Superior temporal gyrus (tissue), 1 donor: ENCODE measurements at regions not wholly inside any gene's neighbourhood (a gene's known extent, or its start where the extent isn't known, plus 50 kb on each side); places are given as distances from the start of the nearest gene placed in this dataset.
A peak's percentile ranks its signal among the peaks of the same experiment; 100 is the strongest.
"Not testable (repeated sequence)": the region's sequence is repeated elsewhere in the genome, so short reads cannot be mapped to it uniquely, and the experiment has no call there.

Experiments used
- DNase-seq: peaks from one replicate; pipeline ENCODE4 v3.0.0-alpha.2; 2016; ENCODE audit errors: extremely low spot score

DNA sequence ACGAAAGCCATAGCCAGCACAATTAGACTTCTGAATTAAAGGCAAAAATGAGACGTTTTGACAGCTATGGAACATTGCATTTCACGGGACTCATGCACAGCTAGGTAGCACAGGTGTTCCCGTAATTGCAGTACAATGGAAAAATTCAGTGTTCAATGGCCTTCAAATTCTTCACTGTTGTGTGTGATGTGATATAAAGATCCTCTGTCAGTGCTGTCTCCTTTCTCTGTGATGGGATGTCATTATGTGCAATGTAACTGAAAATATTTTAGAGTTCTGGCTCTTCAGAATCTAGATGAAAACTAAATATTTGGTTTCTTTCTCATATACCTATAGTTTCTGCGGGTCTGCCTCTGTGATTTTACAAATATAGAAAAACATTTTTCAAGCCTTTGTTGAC, 1599.7 kb downstream of the MRPL39 start:
- DNase-seq = no peak

- no peak for DNase-seq
Measured at GRCh38 chr21:23986987-23987386, 1620.3 kb downstream of the MRPL39 start.

DNA sequence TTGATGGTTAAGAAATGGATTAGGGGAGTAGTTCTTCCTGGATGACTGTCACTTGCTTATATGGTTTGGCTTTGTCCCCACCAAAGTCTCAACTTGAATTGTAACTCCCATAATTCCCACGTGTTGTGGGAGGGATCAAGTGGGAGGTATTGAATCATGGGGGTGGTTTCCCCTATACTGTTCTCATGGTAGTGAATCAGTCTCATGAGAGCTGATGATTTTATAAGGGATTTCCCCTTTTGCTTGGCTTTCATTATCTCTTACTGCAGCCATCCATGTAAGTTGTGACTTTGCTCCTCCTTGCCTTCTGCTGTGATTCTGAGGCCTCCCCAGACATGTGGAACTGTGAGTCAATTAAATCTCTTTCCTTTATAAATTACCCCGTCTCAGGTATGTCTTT, 1621.1 kb downstream of the MRPL39 start:
- no peak for DNase-seq

DNA sequence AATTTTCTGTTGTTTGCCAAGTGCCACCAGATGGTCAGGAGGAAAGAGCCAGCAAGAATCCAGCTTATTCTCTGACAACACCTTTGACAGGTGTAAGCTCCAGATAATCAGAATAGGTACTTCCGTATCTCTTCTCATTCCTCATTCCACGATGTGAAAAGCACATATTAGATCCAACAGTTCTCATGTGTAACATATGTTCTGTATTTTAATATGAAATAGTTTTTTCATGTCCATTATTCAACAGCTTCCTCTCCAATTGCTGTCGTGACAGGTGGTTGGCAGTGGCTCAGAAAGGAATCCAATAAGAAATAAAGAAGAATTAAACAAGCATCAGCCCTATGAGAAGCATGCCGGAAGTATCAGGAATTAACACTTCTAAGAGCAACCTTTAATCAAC, 1624.7 kb downstream of the MRPL39 start:
- no peak for DNase-seq

- DNase-seq = no peak
Measured at GRCh38 chr21:23977971-23978370, 1629.3 kb downstream of the MRPL39 start.

DNA sequence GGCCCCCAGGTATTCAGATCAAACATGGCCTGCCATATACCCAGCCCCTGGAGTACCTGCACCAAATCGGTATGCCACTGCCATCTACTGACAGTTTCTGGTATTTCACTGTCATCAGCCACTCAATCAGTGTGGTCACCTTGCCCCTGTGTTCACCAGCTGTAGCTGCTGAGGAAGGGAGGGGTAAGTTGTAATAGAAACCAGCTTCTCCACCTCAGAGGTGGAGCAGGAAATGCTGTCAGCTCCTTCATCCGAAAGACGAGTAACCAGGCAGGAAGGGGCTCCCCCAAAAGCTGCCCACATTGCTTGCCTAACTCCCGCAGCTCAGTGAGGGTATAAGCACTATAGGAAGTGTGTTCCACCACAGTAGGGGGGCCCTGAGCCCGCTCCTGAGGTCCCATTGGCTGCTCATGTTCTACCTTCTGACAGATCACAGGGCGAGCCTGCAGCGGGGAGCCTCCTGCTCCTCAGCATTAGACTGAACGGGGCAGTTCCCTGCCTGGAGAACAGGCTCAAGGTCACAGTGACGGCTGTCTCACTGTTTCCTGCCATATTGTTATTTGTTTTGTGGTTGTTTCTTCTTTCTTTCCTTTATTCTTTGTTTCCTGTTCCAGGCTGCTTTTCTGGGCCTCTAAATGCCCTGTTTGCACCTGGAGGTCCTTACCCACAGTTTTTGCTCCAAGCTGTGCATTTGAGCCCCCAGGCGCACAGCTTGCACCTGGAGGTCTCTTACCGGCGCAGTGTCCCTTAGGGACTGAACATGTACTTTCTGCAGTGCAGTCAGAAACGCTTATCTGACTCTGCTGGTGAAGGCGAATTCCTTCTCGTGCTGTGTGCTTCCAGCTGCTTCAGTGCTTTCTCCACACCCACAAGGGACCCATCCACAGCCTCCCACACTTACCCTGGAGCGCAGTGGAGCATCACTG, 1638.3 kb downstream of the MRPL39 start:
- DNase-seq = no peak

DNA sequence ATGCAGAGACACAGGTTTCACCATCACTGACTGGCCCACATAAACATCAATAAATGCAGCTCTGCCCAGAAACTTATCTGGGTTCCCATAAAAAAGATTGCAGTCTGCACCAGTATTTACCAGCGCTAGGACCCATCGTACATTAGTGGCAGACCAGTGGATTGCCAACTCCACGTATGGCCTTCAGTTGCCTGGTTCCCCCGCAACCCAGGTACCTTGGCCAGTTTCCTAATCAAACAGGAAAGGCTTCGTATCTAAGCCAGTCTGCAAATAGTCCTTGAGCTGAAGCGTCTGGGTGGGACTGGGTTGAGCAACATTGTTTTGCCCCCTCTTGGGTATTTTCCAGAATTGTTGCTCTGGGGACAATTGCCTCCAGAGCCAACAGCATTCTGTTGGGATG, 1639.3 kb downstream of the MRPL39 start:
- no peak for DNase-seq

- no peak for DNase-seq
Measured at GRCh38 chr21:23963454-23963853, 1643.8 kb downstream of the MRPL39 start.

DNA sequence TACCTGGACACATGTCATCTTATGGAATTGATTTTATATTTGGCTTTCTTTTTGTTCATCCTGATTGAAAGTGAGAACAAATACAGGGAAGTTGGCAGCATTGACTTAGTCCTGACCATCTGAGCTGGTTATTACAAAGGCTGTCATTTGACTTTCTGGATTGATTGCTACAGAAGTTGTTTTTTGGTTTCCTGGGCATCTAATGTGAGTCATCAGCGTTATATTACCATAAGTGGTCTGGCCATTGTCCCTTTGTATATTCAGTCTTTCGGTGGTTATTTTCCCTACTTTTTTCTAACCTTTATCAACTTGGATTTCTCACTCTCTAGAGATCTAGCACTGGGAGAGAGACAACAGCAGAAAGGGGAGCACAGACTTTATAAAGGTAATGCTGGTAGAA, 1646.5 kb downstream of the MRPL39 start:
- no peak for DNase-seq

GRCh38 chr21:23955135-23955843, 1652.0 kb downstream of the MRPL39 start:
- DNase-seq = no peak

DNA sequence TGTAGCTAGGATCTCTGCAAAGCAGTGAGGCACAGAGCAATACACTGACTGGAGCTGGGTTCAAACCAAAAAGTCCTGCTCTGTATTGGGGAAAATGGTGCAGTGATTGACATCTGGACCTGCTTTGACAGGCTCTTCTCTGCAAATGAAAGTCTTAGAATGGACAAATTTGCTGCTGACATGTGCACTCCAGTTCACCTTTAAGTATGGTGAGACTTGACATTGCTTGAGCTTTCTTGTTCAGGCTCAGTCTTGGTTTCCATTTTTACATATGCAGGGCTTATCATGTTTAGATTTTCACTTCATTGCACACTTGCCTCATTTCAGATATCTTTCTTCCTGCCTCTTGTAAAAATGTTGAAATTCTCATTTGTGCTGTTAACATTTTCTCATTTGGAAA, 1655.0 kb downstream of the MRPL39 start:
- no peak for DNase-seq

GRCh38 chr21:23951251-23951650, 1656.0 kb downstream of the MRPL39 start:
- no peak for DNase-seq

GRCh38 chr21:23950344-23950743, 1656.9 kb downstream of the MRPL39 start:
- DNase-seq = no peak

GRCh38 chr21:23949493-23949892, 1657.8 kb downstream of the MRPL39 start:
- DNase-seq = no peak

GRCh38 chr21:23939369-23940065, 1667.8 kb downstream of the MRPL39 start:
- DNase-seq = no peak

DNA sequence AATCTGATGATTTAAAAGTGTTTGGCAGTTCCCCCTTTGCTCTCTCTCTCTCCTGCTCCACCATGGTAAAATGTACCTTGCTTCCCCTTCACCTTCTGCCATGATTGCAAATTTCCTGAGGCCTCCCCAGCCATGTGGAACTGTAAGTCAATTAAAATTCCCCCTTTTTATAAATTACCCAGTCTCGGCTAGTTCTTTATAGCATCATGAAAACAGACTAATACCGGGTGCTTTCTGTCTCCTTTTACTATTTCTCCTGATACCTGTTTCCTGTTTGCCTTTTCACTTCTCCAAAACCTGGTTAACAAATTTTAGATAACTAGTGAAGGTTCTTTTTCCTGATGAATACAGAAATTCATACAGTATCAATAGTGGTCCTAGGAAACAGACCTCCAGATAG, 1670.3 kb downstream of the MRPL39 start:
- DNase-seq = no peak

- peak; percentile 60 for DNase-seq
Measured at GRCh38 chr21:23936224-23936623, 1671.1 kb downstream of the MRPL39 start.

GRCh38 chr21:23930565-23930964, 1676.7 kb downstream of the MRPL39 start:
- DNase-seq = no peak

DNA sequence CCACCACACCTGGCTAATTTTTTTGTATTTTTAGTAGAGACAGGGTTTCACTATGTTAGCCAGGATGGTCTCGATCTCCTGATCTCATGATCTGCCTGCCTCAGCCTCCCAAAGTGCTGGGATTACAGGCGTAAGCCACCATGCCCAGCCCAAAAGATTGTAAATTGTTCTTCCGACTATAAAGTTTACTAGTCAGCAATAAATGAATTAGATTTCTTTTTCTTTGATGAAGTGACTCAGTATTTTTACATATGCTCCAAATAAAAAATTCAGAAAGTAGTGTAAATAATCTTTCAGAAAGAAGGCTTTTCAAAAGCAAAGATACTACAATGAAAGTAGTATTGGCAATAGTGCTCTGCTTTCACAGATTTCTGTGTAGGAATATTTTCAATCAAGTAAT, 1680.9 kb downstream of the MRPL39 start:
- not testable (repeated sequence) for DNase-seq

- DNase-seq = no peak
Measured at GRCh38 chr21:23921670-23922418, 1685.4 kb downstream of the MRPL39 start.

GRCh38 chr21:23900727-23901126, 1706.6 kb downstream of the MRPL39 start:
- no peak for DNase-seq

DNA sequence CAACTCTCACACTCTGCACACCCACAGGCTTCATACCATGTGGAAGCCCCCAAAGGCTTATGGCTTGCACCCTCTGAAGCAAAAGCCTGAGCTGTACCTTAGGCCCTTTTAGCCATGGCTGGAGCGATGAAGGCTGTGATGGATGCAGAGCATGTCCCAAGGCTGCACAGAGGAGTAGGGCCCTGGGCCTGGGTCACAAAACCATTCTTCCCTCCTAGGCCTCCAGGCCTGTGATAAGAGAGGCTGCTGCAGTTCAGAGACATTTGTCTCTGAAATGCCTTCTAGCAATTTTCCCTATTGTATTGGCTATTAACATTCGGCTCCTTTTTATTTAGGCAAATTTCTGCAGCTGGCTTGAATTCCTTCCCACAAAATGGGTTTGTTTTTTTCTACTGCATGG, 1707.7 kb downstream of the MRPL39 start:
- DNase-seq = no peak
